H7 (cell line): ENCODE measurements at regions not wholly inside any gene's neighbourhood (a gene's known extent, or its start where the extent isn't known, plus 50 kb on each side); places are given as distances from the start of the nearest gene placed in this dataset.
"Not testable (repeated sequence)": the region's sequence is repeated elsewhere in the genome, so short reads cannot be mapped to it uniquely, and the experiment has no call there.

Source experiments
- DNase-seq: peaks from one replicate; pipeline ENCODE4 v3.0.0; 2012
- H3K27me3 ChIP-seq: 2 replicates; pipeline ENCODE4 v1.6.0; 2011; ENCODE audit warnings: mild to moderate bottlenecking, low read length; ENCODE audit not compliant: control insufficient read depth, insufficient read depth
- H3K36me3 ChIP-seq: replicated peaks from 2 replicates; pipeline ENCODE4 v1.5.1; 2011; ENCODE audit warnings: low read length; ENCODE audit not compliant: control insufficient read depth, insufficient read depth
- H3K4me3 ChIP-seq: 2 replicates; pipeline ENCODE4 v1.5.1; 2011; ENCODE audit warnings: low read depth, mild to moderate bottlenecking, control low read depth, low read length, moderate library complexity; ENCODE audit not compliant: insufficient read depth

GRCh38 chr1:90864681-90865080, 147.6 kb upstream of the BARHL2 start:
- no peak for DNase-seq
- Histone ChIP-seq H3K36me3 (no peaks in the 10 kb centered on the region), H3K4me3 (no peak overlapping the region), H3K27me3 (no peaks in the 10 kb centered on the region)

- no peaks in the 10 kb centered on the region for H3K36me3 ChIP-seq
- DNase-seq: no peak
- no peaks in the 10 kb centered on the region for H3K27me3 ChIP-seq
- H3K4me3 ChIP-seq: no peak overlapping the region
These were observed 145.7 kb upstream of the BARHL2 start for GRCh38 chr1:90862782-90863181.

- H3K4me3 ChIP-seq, H3K27me3 ChIP-seq, H3K36me3 ChIP-seq, DNase-seq: not testable (repeated sequence)
These were observed 144.3 kb upstream of the BARHL2 start for GRCh38 chr1:90861421-90861820.

DNA sequence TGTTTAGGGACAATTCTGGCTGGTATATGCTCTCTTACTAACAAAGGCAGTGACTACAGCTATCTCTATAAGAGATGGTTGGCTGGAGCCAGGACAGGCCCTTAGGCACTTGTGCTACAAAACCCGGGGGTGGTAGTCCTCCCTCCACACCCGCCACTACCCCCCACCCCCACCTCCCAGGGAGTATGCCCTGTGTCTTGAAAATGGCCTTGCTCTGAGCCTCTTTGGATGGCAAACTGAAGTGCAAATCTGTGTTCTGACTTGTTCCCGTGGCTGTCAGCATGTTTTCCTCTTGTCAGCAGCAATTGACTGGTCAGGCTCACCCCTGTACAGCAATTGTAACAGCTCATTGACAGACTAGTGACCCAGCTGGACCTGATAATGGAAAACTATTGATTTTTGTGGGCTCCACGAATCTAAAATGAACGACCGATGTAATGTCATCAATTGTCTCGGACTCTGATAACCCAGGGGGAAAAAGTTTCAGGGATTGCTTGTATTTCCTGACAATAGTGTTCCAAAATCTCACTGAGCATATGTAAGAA, 139.4 kb upstream of the BARHL2 start:
- Histone ChIP-seq H3K4me3 (no peak overlapping the region), H3K27me3 (peaks cover 7% of the 10 kb centered on the region), H3K36me3 (no peaks in the 10 kb centered on the region)
- DNase-seq: no peak

GRCh38 chr1:90854397-90854924, 137.4 kb upstream of the BARHL2 start:
- no peaks in the 10 kb centered on the region for H3K36me3 ChIP-seq
- peaks cover 27% of the 10 kb centered on the region for H3K27me3 ChIP-seq
- no peak for DNase-seq
- no peak overlapping the region for H3K4me3 ChIP-seq

GRCh38 chr1:90851711-90852050, 134.6 kb upstream of the BARHL2 start:
- peaks cover 35% of the 10 kb centered on the region for H3K27me3 ChIP-seq
- H3K4me3 ChIP-seq: peak overlapping the region; percentile 75
- DNase-seq: no peak
- H3K36me3 ChIP-seq: no peaks in the 10 kb centered on the region

DNA sequence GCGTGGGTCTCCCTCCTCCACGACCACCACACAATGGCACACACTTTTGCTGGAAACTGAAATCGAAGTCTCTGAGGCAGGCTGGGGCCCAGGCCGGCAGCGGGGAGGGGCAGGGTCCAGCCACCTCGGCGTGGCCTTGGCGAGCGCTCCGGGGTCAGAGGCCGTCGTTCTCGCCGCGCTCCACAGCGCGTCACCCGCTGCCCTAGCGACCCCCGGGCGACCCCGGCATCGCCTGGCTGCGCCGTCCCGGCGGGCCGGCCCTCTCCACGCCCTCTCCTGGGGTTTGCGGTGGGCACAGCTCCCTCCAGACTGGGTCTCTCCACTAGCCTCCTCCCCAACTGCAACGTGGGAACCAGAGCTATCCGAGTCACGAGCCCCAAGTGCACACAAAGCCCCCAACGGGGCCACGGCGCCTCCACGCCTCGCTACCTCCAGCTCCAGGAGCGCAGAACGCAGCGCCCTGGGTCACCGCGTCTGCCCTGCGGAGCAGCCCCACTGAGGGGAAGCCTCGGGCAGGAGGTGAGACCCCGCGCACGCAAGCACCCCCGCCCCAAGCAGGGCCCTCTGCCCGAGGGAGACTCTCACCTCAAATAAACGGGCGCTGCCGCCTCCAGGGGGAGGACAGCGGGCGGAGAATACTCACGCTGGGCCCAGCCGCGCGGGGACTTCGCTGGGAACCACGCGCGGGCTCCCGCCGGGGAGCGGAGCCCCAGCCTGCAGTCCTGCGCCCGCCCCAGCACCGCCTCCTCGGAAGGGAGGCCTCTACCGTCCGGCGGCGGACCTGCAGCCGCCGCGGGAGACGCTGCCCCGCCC, 134.0 kb upstream of the BARHL2 start:
- H3K4me3 ChIP-seq: peak overlapping the region; percentile 75
- H3K27me3 ChIP-seq: peaks cover 35% of the 10 kb centered on the region
- no peaks in the 10 kb centered on the region for H3K36me3 ChIP-seq
- DNase-seq: peak; percentile 95

DNA sequence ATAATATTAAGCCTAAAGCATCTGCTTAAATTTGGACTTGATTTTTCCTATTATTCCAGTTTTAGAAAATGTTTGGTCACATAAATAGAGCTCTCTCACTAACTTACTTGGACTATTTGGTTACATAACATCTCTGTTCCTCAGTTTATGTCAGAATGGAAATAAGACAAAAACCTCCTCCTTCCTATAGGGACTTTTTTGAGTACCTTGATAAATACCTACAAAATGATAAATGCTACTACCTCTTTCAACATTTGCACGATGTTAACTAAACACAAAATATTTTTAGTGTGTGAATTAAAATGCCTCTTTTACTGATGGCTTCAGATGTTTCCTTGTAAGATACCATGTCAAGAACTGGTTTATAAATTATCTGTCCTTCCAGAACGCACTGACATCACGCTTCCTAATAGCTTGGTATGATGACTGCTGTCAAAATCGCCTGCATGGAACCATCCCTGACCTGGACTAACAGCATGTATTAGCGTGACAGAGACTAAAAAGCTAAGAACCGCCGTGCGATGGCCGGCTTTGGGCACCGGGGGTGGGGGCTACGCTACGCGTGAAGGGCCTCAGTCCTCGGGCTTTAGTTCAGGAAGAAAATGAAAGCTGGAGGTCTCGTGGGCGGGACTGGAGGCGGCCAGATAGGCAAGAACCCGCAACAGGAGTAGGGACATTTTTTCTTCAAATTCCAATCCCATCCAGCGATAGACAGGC, 133.2 kb upstream of the BARHL2 start:
- H3K27me3 ChIP-seq: peaks cover 35% of the 10 kb centered on the region
- no peaks in the 10 kb centered on the region for H3K36me3 ChIP-seq
- DNase-seq: peak; percentile 62
- peak overlapping the region; percentile 75 for H3K4me3 ChIP-seq

- Histone ChIP-seq H3K4me3 (peak overlapping the region; percentile 34), H3K36me3 (no peaks in the 10 kb centered on the region), H3K27me3 (peaks cover 70% of the 10 kb centered on the region)
- peak; percentile 57 for DNase-seq
These were observed 124.4 kb upstream of the BARHL2 start for GRCh38 chr1:90841473-90841872.

GRCh38 chr1:90840352-90840751, 123.2 kb upstream of the BARHL2 start:
- H3K36me3 ChIP-seq: no peaks in the 10 kb centered on the region
- DNase-seq: no peak
- H3K27me3 ChIP-seq: peaks cover 81% of the 10 kb centered on the region
- H3K4me3 ChIP-seq: no peak overlapping the region

- DNase-seq: no peak
- Histone ChIP-seq H3K27me3 (peaks cover 86% of the 10 kb centered on the region), H3K4me3 (no peak overlapping the region), H3K36me3 (no peaks in the 10 kb centered on the region)
These were observed 122.2 kb upstream of the BARHL2 start for GRCh38 chr1:90839323-90839722.

DNA sequence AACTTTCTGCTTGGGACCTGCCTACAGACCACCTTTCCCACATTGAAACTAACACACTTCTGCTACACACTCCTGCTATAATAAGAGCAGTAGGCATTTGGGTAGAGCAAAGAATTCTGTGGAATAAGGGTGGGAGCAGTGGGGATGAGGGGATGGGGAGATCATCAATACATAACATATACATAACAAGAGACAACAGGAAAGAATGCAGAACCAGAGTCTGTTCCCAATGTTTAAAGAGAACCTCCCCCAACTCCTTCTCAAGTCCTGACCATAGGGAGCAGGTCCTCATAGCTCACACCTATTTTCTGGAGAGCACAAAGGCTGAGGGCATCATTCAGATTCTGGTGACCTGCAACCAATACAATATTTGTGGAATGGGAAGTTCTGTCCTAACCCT, 121.6 kb upstream of the BARHL2 start:
- no peaks in the 10 kb centered on the region for H3K36me3 ChIP-seq
- peaks cover 89% of the 10 kb centered on the region for H3K27me3 ChIP-seq
- H3K4me3 ChIP-seq: no peak overlapping the region
- peak; percentile 72 for DNase-seq

GRCh38 chr1:90837420-90837819, 120.3 kb upstream of the BARHL2 start:
- Histone ChIP-seq H3K27me3 (peaks cover 91% of the 10 kb centered on the region), H3K4me3 (no peak overlapping the region), H3K36me3 (no peaks in the 10 kb centered on the region)
- DNase-seq: no peak

GRCh38 chr1:90836345-90836679, 119.2 kb upstream of the BARHL2 start:
- H3K27me3 ChIP-seq: peaks cover 90% of the 10 kb centered on the region
- H3K4me3 ChIP-seq: peak overlapping the region; percentile 42
- DNase-seq: no peak
- no peaks in the 10 kb centered on the region for H3K36me3 ChIP-seq
